CD4-positive, alpha-beta T cell treated with Interleukin-2 at 100 ng/mL for 4 hours (primary cell): ENCODE measurements at regions not wholly inside any gene's neighbourhood (a gene's known extent, or its start where the extent isn't known, plus 50 kb on each side); places are given as distances from the start of the nearest gene placed in this dataset.

ENCODE experiments used
- DNase-seq: peaks from one replicate; pipeline ENCODE4 v3.0.0-alpha.2; 2020; ENCODE audit warnings: low spot score

DNA sequence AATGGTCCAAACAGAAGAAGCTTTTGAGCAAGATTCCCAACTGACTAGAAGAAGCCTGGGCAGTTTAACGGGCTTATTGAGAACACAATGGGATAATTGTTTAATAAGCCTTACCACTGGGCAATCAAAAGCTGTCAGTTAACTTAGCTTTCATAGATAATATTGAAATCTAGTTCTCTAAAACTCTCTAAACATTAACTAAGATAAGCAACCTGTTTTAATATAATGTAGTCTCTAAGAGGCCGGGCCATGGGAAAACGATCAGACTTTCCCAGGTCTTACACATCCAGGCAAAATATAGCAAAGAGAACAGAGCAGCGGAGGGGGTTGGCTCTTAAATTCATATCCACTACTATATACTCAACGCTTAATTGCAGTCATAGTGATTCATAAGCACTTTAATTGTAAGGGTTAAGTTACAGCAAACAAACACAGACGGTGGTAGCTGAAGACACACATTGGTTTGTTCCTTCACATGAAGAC, 128.0 kb upstream of the FAM83B start:
- DNase-seq = no peak

GRCh38 chr6:54719131-54719530, 127.4 kb upstream of the FAM83B start:
- DNase-seq = no peak

DNA sequence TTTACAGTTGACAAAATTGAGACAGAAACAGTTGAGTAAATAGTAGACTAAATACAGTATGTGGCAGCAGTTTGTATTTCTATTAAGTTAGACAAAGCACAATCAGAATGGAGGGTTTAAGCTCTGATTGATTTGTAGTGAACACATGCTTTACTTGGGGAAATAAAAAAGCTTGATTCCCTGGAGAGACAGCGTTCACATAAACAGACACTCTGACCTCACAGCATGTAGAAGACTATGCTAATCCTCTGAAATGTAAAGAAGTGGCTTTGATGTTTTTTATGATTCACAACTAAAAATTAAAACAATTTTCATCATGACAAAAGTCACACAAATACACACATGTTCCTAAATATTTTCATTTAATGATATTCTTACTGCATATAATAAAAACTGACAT, 126.9 kb upstream of the FAM83B start:
- no peak for DNase-seq

- no peak for DNase-seq
Measured at GRCh38 chr6:54722328-54722727, 124.2 kb upstream of the FAM83B start.

DNA sequence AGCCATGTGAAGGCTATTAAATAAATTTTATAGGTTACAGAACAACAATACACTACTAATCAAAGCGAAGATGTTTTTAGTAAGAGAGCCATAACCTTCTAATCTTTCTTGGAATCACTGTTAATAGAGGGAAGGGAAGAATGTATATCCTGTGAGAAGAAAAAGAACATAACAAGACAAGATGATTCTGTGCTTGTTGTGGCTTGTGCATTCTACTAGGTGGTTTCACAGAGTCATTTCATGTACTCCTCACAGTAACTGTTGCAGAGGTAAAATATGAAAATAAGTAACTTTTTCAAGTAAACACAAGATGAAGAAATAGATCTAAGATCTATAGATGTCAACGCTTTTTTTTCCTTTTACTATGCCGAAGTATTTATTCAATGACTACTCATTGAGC, 116.9 kb upstream of the FAM83B start:
- no peak for DNase-seq

- DNase-seq = no peak
Measured at GRCh38 chr6:54730767-54731630, 115.6 kb upstream of the FAM83B start.

GRCh38 chr6:54737247-54737646, 109.3 kb upstream of the FAM83B start:
- DNase-seq = no peak

DNA sequence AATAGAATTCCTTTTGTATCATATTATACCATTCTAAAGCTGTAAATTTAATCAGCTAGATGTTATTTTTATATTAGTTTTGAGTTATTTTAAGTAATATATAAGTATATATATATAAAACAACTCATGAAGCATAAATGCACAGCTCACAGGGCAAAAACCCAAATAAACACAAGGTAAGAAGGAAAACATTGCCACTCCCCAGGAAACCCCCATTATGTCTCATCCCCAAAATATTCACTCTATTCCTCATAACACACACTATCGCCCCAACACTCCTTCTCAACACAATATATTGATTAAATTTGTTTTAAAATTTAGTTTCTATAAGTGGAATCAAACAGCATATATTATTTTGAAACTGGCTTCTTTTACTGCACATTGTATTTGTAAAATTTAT, 98.6 kb upstream of the FAM83B start:
- DNase-seq = no peak

DNA sequence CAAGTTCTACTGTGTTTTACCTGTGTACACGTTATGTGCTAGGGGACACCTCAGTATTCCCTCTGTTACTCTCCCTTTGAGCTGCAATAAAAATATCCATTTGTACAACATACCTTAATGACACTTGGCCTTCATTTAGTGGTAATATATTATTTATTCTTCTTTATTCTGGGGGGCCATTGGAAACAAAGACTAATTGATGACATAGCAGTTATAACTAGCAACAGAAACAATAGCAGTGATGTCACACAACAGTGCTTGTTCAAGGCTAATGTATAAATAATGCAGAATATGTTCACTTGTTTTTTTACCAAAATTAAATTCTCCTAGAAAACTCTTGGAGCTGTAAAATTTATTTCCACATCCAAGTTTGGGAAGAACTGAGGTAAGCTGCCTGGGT, 92.2 kb upstream of the FAM83B start:
- DNase-seq = no peak

GRCh38 chr6:54758340-54758739, 88.2 kb upstream of the FAM83B start:
- DNase-seq = no peak

GRCh38 chr6:54768494-54768893, 78.1 kb upstream of the FAM83B start:
- no peak for DNase-seq

DNA sequence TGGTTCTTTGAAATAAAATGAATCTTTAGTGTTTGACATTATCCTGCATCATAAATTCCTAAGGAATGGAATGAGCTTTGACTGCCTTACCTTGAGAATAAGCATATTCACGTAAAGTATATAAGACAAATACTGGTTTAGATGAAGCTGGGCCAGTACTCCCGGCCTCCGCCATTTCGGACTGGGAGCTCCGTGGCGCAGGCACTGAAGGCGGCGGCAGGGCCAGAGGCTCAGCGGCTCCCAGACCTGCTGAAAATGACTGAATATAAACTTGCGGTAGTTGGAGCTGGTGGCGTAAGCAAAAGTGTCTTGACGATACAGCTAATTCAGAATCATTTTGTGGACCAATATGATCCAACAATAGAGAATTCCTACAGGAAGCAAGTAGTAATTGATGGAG, 76.2 kb upstream of the FAM83B start:
- DNase-seq = no peak

GRCh38 chr6:54771968-54772367, 74.6 kb upstream of the FAM83B start:
- DNase-seq = no peak

GRCh38 chr6:54772610-54773009, 74.0 kb upstream of the FAM83B start:
- no peak for DNase-seq

- DNase-seq = no peak
Measured at GRCh38 chr6:54775576-54775975, 71.0 kb upstream of the FAM83B start.

- DNase-seq = no peak
Measured at GRCh38 chr6:54776891-54777290, 69.7 kb upstream of the FAM83B start.

- DNase-seq = no peak
Measured at GRCh38 chr6:54778731-54779130, 67.8 kb upstream of the FAM83B start.

DNA sequence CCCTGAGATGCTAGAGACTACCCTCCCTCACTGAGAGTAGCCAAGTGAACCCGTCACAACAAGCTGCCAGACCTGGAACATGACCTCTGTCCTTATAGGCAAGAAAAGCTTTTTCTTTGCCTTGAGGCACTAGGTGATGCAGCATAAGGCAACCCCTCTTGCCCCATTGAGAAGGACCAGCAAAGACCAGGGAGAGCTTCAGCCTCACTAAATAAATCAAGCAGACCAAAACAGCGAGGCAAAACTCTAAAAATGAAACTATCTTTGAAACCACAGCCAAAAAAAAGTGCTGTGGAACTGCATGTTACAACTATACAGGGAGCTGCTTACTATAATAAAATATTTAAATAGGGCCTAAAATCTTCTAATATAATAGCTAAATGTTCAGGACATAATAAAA, 62.6 kb upstream of the FAM83B start:
- DNase-seq = no peak

GRCh38 chr6:54786154-54786553, 60.4 kb upstream of the FAM83B start:
- DNase-seq = no peak

DNA sequence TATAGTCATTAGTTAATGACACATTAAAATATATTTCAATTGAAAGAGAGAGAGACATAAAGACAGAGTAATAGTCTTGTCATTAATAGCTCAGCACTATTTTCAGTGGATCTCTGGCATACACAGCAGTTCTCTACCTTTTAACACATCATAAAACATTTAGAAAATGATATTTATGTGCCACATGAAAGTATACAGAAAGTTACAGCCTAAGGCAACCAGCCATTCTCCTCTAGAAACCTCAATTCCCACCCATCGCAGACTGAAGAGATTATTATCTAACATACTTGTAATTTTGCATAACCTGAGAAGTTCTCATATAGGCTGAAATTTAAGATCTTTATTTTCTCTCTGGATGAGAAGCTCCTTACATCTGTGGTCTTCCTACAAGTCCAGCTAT, 58.7 kb upstream of the FAM83B start:
- DNase-seq = no peak
